Hindlimb muscle (tissue), 1 donor: ENCODE measurements at regions not wholly inside any gene's neighbourhood (a gene's known extent, or its start where the extent isn't known, plus 50 kb on each side); places are given as distances from the start of the nearest gene placed in this dataset.

Experiments used
- DNase-seq: peaks from one replicate; pipeline ENCODE4 v3.0.0-alpha.2; 2013

DNA sequence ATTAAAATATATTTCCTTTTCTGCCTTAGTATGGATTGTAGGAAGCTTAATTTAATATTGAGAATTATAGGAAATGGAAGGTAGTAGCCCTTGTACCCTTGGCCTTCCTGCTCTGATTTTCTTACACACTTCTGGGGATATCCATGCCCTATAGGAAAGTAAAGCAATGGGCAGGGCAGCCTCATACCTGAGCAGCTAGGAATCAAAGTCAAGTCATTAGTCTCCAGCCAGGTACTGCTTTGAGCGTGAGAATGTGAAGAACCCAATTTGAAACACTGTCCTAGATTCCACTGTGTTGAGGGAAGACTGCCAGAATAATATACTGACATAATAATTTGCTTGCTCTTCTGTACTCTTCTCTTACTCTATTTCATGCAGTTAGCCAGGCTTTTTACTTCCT, 51.0 kb upstream of the L3MBTL3 start:
- DNase-seq = no peak

DNA sequence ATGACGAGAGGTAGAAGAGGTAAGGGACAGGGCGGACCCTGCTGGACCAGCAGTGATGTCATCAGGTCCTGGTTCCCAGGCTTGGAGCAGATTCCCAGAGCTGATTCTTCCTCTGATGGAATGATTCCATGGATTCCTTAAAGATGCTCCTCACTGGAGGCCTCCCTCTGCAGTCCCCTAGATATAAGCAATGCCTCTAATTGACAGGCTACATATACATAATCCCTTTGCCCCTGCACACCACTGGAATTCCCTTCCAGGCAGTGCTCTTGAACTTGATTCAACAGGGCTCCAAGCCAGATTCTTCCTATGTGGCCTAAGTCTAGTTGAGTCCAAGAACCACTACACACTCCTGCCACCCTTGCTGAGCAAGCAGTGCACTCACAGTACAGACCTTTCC, 52.3 kb upstream of the L3MBTL3 start:
- DNase-seq = no peak

DNA sequence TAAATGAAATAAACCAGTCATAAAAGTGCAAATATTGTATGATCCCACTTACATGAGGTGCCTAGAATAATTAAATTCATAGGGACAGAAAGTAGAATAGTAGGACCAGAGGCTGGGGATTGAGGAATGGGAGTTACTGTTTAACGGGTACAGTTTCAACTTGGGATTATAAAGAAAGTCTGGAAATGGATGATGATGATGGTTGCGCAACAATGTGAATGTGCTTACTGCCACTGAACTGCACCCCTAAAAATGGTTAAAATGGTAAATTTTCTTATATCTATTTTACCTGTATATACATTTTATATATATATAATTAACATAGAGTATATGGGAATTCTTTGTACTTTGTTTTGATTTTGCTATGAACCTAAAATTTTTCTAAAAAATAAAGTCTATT, 53.3 kb upstream of the L3MBTL3 start:
- DNase-seq = no peak

DNA sequence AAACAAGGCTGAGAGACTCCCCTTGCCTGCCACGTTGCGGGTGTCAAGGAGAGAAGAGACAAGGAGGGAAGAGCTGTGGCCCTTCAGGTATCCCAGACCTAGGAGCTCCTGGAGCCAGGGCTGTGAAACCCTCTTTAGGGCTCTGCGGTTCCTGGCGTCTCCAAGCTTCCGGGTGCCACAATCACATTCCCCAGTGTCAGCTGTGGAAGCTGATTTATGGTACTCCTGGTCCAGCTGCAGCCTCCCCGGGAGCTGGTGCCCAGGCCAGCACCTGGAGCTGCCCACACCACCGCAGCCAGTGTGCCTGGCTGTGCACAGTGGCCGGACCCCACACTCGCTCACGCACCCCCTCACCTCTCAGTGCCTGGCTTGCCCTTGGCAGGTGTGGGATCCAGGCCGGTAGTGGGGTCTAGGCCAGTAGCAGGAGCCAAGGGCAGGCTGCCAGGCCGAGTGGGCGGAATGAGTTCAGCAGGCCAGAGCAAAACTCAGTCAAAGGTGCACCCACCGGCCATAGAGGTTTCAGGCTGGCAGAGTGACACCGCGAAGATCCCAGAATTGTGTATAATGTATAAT, 58.9 kb upstream of the L3MBTL3 start:
- no peak for DNase-seq

DNA sequence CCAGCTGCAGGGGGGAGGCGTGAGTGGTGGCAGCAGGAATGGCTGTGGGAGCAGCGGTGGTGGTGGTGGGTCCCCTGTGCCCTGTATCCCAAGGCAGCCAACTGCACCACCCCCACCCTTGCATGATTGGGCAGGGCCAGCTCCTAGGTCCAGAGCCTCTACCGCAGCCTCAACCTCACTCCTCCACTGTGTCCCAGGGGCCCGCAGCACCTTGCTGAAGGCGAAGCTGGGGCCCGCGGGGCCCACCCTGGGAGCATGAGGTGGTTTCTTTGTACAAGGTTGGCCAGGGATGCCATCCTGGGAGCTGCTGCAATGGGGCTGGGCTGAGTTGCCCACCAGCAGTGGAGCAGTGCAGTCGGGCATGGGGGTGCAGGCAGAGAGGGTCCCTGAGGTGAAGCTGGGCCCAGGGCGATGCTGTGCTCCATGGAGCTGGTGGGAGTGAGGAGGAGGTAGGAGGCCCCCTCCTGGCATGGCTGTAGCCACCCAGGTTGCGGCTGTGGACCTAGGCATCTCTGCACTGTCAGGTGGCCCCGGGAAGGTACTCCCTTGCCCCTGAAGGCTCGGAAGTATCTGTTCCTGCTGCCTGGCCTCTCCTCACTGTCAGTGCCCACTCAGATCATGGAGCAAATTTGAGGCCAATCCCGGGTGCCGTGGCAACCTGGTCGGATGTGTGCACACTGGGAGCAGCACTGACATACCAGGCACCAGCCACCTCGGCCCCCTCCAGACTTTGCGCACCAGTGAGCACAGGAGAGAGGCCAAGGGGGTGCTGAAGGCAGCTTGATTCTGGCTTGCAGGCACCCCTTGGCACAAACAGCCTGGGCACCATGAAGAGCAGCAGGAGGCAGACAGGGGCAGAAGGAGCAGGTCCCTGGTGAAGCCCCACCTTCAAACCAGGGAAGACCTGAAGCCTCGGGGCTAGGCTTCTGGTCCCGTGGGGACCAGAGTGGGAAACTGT, 60.2 kb upstream of the L3MBTL3 start:
- DNase-seq = no peak

DNA sequence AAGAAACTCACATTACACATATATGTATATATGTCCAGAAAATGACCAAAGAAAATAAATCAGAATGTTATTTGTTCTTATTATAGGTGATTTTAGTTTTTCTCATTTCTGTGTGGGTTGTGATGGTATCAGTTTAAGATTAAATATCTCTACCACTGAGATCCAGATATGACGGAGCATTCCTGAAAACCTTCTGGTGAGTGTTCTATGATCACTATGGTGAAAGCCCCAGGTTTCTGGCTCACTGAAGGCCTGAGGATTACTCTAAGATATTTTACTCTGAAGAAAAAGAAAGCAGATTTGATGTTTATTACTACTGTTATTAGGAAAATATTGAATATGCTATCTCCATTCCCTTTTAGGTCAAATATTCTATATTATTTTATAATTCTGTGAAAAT, 62.8 kb upstream of the L3MBTL3 start:
- DNase-seq = no peak

DNA sequence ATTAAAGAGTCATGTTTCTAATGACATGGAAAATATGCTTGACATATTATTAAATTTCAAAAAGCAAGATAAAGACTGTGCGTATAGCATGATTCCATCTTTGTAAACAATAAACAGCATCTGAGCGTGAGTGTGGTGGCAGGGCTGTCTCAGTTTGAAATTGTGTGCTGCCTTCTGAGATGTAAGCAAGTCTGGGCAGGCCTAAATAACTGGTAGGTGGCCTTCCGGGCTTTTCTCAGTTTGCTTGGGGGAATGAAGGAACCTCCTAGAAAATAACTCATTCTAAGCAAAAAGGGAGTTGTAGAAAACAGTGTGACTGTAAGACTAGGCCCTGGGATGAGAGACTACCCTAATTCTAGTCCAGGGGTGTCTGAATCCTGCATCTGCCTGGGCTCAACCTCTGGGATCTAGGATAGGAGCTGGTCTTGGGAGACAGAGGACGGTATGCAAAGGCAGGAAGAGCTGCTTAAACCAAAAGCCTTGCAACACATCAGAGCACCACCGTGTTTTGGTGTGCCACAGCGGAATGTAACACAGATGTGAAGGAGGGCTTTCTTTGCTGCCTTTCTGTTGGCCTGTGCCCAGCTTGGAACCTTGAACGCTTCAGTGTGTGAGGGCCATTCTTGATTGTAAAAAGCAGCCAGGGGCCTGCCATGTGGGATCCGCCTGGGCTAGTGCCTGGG, 63.5 kb upstream of the L3MBTL3 start:
- no peak for DNase-seq

DNA sequence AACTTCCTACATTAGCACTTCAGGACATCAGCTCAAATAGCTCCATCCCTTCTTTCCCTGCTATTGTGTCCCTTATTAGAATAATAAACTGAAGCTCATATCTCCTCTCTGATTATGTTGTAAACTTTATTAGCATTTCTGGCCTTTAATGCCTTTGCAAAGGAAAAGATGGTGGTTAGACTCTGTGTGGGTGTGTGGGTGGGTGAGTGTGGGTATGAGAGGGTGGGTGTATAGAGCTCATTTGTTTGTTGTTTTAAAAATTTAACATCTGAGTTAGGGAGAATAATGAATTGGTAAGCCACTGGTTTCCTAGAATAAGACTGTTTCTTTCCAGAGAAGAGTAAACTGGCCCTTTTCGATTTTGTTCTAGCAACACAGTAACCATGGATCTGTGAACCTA, 70.6 kb upstream of the L3MBTL3 start:
- DNase-seq = no peak

DNA sequence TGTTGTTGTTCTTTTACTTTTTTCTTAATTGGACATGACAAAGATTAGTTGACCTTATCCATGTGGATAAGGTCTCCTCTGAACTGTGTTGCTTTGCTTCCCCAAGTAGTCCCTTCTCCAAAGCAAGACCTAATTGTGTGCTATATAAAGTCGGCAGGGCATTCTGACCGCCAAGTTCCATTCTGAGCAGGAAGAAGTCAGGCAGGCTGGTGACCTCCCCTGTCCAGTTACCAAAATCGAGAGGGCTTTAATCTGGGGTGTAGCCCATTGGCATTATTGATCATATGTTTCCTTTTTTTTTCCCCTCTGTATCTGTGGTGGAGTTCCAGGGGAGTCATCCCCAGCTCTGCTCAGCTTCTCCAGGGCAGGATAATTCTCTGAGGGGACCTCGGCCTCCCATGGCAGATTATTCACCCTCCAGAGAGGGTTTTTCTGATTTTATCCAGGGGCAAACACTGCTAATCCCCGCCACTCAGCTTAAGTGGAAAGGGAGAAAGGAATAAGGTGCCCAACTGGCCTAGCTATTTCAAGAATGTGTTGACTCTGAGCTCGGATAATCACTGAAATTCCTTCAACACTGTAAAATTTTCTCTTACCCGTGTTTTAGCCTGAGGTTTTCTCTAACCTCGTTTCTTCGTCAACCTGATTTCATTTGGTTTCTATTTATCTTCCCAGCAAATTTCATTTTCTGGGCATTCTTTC, 71.8 kb upstream of the L3MBTL3 start:
- DNase-seq = no peak

DNA sequence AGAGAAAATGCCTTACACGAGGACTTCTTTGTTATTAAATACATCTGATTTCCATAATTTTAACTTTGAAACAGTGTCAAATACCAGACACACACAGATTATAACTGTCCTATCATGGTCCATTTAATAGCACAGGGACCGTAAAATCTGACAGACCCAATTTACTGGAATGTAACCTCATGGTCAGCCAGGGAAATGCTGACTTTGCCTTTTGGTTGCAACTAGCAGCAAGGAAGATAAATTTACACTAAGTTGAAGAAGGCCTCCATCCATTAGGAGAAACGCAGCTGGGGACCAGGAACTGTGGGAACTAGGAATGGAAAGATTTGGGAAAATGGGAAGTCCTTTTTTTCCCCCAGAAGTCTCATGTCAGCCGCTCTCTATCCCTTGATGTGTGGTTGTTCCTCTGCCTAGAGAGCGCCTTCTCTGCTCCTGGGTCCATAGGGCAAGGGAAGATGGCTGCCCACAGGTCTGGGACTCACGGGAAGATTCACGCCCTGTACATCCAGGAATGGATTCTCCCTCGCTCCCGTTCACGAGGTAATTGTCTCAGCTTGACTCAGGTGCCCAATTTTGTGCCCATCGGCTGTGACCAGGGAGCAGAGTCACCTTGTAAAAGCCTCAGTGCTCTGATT, 74.6 kb upstream of the L3MBTL3 start:
- DNase-seq = no peak

DNA sequence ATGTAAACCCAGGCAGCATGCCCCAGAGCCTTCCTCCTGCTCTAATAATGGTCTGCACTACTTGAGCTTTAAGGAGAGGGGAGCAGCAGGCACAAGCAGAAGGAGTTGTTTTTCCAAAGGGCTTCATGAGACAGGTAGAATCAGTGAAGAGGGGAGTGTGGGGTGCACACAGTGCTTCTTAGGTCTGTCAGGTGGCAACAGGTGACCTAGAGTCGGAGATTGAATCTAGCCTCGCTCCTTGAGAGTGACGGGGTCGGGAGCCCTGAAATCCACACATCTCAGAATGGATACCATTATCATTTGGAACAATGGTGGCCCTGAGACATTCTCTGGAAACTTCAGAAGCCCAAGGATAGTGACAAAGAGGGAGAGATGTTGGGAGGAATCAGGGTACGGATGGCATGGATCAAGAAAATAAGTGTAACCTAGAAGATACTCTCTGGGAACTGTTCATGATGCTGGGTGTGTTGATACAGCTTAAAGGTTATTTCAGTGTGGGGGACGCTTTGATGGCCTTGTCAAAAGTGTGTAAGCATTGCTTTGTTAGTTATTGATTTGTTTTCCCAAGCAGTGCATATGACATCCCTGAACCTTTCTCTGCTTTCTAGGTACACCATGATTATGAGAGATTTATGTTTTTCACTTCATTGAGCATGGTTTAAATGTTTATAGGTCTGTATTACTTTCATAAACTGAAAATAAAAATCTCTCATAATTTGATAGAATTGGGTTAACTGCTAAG, 77.8 kb upstream of the L3MBTL3 start:
- DNase-seq = no peak

DNA sequence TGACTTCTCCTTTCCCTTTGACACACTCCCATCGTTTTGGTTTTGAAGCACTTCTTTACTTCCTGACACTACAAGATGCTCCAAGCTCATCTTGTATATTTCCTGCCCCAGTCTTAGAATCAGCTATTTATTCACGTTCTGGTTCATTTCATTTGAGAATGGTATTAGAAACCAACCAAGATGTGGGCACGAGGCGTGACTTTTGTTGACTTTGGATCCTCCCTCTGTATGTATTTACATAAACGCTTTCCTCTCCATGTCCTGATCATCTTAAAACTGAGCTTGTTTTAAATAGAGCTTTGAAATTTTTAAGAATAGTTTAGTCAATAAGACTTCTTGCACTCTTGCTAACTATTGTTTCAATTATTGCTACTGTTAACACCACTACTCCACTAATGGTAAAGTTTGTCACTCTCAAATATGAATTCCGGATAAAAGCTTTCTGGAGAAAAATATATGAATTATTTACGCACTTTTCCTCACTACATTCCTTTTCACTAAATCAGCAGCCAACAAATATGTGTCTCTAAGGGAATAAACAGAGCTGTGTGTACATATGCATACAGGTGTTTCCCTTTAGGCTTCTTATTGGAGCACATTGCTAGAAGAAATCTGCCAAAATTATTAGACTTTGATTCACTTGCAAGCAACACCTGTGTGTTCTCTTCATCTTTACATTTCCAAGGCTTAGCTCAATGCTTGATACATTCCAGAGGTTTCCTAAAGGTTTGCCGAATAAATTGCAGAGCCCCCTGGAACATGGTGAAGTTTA, 77.3 kb upstream of the TMEM244 start:
- no peak for DNase-seq

DNA sequence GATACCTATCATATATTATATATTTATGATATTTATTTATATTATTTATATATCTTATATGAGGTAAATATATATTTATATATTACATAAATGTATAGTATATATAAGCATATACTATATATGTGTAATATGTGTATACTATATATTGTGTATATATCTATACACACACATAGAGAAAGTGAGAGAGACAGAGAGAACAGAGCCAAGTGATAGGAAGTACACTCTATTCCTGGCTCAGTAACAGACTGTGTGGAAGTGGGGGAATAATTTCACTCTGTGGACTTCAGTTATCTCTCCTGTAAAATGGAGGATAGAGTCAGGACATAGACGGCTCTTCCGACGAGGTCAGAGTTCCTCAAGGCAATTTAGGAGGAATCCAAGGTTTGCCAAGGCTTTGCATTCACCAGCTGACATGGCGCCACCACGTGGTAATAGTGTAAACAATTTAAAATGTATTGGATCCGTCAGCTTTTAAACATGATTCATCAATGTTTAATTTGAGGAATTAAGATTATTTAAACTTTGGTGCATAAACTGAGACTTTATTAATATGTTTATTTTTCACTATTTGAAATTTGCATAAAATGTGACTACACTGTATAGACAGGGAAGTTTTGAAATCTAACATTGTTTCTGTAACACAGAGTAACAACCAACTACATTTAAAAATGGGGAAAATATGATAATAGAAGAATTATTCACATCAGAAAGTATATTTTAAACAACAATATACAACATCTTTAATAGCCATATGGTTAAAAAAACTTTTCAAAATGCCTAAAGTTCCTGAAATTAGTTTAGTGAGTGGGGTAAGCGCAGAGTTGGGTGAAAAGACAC, 75.4 kb upstream of the TMEM244 start:
- DNase-seq = peak; percentile 52

DNA sequence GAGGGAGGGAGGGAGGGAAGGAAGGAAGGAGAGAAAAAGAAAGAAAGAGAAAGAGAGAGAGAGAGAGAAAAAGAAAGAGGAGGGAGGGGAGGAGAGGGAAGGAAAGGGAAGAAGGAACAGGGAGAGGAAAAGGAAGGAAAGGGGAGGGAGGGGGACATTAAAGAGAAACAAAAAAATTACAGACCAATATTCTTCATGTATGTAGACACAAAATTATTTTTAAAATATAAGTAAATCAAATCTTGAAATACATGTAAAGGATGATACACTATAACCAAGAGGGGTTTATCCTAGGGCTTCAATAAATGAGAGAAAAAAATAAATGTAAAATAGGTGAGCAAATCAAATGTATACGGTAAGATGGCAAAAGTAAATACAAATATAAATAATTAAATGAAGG, 71.2 kb upstream of the TMEM244 start:
- DNase-seq = no peak

DNA sequence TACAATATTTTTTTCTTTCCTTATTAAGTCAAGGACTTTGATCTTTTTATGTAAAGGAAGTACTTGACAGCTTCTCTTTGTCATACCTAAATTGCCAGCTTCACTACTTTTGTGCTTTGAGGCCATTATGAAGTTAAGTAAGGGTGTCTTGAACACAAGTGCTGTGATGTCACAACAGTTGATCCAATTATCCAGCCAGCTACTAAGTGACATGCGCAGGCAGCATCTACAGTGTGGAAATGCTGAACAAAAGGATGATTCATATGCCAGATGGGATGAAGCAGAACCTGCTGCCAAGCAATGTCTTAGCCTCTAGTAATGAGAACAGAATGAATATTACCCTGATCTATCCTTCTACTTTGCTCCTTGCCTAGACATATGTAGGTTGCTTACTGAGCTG, 68.3 kb upstream of the TMEM244 start:
- DNase-seq = peak; percentile 13

DNA sequence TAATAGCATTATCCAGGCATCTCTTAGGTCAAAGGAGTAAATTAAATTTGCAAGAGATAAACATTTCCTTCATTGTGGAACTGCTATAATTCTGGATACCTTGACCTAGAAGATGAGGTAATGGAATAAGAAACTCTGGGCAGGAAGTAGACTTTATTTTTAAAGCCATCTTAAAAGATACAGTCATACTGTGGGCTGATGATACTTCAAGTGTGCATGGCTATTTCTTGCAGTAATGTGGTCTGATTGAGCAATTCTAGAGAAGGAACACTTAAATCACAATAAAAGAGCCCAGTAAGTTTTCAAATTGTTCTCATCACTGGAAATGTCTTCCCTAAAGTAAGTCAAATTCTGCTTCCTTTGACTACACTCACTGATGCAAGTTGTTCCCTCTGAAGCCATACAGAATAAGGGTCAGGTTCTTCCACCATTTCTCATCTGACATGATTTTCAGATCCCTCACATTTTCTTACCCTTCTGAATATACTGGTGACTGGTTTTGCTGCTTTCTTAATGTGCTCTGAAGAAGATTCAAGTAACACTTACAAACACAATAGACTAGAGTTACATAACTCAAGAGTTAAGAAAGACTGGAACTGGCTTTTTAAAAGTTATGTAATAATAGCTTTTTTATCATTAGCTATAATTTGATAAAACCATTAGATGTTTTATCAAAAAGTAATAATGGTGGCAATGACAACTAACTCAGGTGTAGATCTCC, 62.6 kb upstream of the TMEM244 start:
- no peak for DNase-seq

DNA sequence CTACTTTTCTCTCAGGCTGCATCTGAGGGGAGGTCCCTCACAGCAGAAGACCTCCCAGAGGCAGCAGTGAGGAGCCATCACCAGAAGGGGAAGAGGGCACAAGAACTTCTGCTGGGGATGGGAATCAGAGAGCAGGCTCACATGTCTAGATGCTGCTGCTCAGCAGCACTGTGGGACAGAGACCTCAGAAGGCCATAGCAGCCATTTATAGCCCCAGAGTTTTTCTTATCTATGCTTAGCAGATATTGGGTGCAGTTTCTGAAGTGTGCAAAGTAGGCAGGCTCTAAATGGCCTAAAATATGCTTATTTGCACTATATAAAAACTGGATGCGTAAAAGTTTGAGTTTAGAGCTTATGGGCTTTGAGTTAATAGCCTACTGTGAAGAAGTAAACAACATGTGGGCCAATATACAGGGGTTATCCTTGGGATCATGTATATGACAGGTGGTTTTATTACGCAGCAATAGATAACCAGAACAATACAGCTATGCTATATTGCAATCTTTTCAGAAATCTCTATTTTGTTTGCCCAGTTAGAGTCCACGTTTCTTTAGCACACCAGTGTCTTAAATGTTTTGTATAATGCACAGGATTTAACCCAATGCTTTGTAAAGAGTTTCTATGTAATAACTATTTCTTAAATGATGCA, 60.2 kb upstream of the TMEM244 start:
- DNase-seq = no peak

DNA sequence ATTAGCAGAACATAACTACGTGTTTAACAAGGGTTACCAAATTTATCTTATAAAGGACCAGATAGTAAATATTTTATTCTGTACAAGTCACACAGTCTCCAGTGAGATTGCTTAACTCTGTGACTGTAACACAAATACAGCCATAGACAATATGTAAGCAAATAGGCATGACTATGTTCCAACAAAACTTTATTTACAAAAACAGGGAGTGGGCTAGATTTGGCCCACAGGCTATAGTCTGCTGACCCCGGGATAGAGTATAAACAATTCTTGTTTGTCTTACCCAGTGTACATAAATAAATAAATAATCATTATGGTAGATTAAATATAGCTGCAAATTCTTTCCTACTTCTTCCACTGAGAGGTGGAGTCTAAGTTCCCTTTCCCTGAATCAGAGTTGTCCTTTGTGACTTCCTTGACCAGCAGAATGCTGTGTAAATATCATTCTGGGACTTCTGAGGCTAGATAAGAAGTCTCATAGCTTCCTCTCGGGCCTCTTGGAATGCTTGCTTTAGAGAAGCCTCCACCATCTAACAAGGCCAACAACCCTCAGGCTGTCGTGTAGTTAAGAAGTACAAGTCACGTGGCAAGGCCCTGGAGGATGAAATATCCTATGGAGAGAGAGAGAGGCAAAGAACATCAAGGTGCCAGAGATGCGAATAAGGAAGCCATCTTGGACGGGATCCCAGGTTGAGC, 59.1 kb upstream of the TMEM244 start:
- DNase-seq = no peak
